Adrenal gland (tissue), 9 donors: ENCODE measurements at regions not wholly inside any gene's neighbourhood (a gene's known extent, or its start where the extent isn't known, plus 50 kb on each side); places are given as distances from the start of the nearest gene placed in this dataset.
"Not testable (repeated sequence)": the region's sequence is repeated elsewhere in the genome, so short reads cannot be mapped to it uniquely, and the experiment has no call there.

Experiments used
- DNase-seq, 7 donors: peaks; one replicate each; pipeline ENCODE4 v3.0.0-alpha.2; 2019 to 2020
- H3K27ac ChIP-seq, 5 donors: fragments of 200-600 bp; sonication (generic) in 4 of 5; 1 replicate in 3 of 5; 2 replicates in 2 of 5; pipeline versions ENCODE4 v1.5.1 to v1.8.0; 2016 to 2020; ENCODE audit warnings: mild to moderate bottlenecking in 1 of 5
- H3K27me3 ChIP-seq: fragments of 200-600 bp; 2 replicates; pipeline ENCODE4 v1.8.0; 2021
- H3K36me3 ChIP-seq, 2 donors: fragments of 200-600 bp; replicated peaks in 1 of 2; 1 replicate in 1 of 2; 2 replicates in 1 of 2; pipeline versions ENCODE4 v1.5.1 to v1.8.0; 2018 to 2022
- H3K4me1 ChIP-seq, 2 donors: fragments of 200-600 bp; replicated peaks in 1 of 2; 1 replicate in 1 of 2; 2 replicates in 1 of 2; pipeline versions ENCODE4 v1.5.1 to v1.8.0; 2018 to 2021
- H3K4me3 ChIP-seq, 4 donors: fragments of 200-600 bp; sonication (generic) in 3 of 4; one replicate each; pipeline ENCODE4 v1.5.1; 2016 to 2018
- H3K9me3 ChIP-seq, 3 donors: fragments of 200-600 bp; sonication (generic) in 1 of 3; replicated peaks in 1 of 3; 1 replicate in 2 of 3; 2 replicates in 1 of 3; pipeline versions ENCODE4 v1.5.1 to v1.8.0; 2016 to 2021
- POLR2A ChIP-seq, 2 donors: fragments of 450-650 bp; IDR thresholded peaks; one replicate each; pipeline ENCODE4 v1.6.1; 2017; ENCODE audit warnings: antibody characterized with exemption in 2 of 2, mild to moderate bottlenecking in 2 of 2, moderate library complexity in 1 of 2
- WGBS, 4 donors: extraction: QIAGEN DNeasy Blood & Tissue Kit in 2 of 4; methylation state at CpG; one replicate each; pipeline versions ENCODE4 v1.1.5 to v1.1.7; 2013 to 2017; 5-methylcytosine and 5-hydroxymethylcytosine counted together
- intact Hi-C, 2 donors: fragments of 100-400 bp; cut with DNase I; formaldehyde crosslinking; loops; one replicate each; pipeline versions ENCODE4 v1.14.1 to v1.15.0; 2022 to 2023
- TF ChIP-seq, protein P1 (sequence below), 6 experiments: fragments of 450-650 bp in 4 of 6; fragments of 200-600 bp in 2 of 6; sonication (generic) in 1 of 6; IDR thresholded peaks; 1 replicate in 5 of 6; 2 replicates in 1 of 6; pipeline versions ENCODE4 v1.5.1 to v1.8.0; 2016 to 2021; ENCODE audit warnings: antibody characterized with exemption in 6 of 6, mild to moderate bottlenecking in 2 of 6, moderate library complexity in 1 of 6
- donor health status: healthy with polysubstance abuse.
- donor health status: Bipolar disorder and iron deficiency.
- donor health status: DM: yes; HTN: yes; CAD: no.
- donor health status: DM: no; HTN: no; CAD: no.
- donor health status: DM: no; HTN: no; CAD: no.

DNA sequence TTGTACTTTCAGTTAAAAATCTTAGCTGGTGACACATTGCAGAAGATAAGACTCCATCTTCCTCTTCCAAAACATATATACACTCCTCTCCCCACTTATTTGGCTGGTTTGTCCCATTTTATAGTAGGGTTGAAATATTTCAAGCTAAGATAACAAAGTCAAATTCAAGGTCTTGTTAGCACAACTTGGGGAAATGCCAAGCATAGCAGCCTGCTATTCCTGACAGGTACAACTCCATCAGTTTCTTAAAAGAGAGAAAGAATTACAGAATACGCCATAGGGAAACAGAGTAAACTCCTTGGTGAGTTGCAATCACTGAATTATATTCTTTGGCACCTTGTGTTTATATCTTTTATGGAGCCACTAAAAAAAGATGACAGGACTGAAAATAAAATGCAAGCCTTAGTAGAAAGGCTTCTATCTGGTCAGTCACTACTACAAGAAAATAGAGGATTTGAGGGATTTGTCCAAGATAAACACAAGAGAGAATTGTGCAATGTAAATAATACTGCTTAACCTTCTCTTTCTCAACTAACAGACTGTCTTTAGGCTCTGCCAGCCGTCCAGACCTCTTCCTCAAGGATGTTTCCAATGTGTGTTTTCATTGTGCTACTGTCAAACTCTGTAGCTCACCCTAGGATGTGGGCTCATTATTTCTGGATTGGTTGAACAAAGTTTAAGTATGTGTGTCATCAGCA, 170.3 kb downstream of the VEGFC start:
- H3K36me3 ChIP-seq = no peaks in the 10 kb centered on the region
- no peaks in the 10 kb centered on the region for H3K27me3 ChIP-seq
- H3K4me1 ChIP-seq = peaks cover 4 to 8% of the 10 kb centered on the region in 2 donors
- intact Hi-C loops = no loop called here
- DNase-seq = peak in 4 of 7 donors; percentile 16 to 55 (median 34)
- no peaks in the 10 kb centered on the region for H3K9me3 ChIP-seq
- no peak overlapping the region for H3K27ac ChIP-seq
- no peak overlapping the region for H3K4me3 ChIP-seq
- TF ChIP-seq POLR2A (IDR thresholded peaks at IDR 0.05) = no peak
- TF ChIP-seq, protein P1, sequence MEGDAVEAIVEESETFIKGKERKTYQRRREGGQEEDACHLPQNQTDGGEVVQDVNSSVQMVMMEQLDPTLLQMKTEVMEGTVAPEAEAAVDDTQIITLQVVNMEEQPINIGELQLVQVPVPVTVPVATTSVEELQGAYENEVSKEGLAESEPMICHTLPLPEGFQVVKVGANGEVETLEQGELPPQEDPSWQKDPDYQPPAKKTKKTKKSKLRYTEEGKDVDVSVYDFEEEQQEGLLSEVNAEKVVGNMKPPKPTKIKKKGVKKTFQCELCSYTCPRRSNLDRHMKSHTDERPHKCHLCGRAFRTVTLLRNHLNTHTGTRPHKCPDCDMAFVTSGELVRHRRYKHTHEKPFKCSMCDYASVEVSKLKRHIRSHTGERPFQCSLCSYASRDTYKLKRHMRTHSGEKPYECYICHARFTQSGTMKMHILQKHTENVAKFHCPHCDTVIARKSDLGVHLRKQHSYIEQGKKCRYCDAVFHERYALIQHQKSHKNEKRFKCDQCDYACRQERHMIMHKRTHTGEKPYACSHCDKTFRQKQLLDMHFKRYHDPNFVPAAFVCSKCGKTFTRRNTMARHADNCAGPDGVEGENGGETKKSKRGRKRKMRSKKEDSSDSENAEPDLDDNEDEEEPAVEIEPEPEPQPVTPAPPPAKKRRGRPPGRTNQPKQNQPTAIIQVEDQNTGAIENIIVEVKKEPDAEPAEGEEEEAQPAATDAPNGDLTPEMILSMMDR (IDR thresholded peaks at IDR 0.05) = no peak
- WGBS, 4 donors = 17 to 27% (median 21%) methylated on average over 2 of the region's 2 CpGs

DNA sequence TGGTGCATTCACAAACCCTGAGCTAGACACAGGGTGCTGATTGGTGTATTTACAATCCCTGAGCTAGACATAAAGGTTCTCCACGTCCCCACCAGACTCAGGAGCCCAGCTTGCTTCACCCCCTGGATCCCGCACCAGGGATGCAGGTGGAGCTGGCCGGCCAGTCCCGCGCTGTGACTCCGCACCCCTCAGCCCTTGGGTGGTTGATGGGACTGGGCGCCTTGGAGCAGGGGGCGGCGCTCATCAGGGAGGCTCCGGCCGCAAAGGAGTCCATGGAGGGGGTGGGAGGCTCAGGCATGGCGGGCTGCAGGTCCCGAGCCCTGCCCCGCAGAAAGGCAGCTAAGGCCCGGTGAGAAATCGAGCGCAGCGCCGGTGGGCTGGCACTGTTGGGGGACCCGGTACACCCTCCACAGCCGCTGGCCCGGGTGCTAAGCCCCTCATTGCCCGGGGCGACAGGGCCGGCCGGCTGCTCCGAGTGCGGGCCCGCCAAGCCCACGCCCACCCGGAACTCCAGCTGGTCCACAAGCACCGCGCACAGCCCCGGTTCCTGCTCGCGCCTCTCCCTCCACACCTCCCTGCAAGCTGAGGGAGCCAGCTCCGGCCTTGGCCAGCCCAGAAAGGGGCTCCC, 167.6 kb downstream of the VEGFC start:
- H3K27me3 ChIP-seq, H3K36me3 ChIP-seq, H3K27ac ChIP-seq, H3K4me3 ChIP-seq, intact Hi-C loops, H3K9me3 ChIP-seq, DNase-seq, H3K4me1 ChIP-seq: not testable (repeated sequence)
- 84 to 97% (median 96%) methylated on average over 4 to 37 of the region's 37 CpGs for WGBS, 4 donors

DNA sequence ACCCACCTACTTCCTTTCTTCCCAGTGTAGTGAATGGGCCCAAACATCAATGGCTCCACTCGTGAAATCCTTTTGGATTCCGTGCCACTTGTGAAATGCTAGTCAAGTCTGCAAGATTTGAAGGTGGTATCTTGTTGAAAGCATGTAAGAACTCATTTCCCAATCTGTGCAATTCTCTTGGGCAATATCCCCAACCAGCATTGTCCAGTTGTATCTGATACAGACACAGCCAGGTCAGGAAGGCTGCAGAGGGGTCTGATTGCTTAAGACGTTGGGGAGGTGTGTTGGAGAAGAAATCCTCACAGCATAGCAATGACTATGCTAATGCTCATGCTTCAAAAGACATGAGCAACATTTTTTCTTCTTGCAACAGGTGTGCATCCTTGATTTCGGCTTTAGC, 164.8 kb downstream of the VEGFC start:
- DNase-seq = no peak
- 73 to 80% (median 79%) methylated on average over 4 of the region's 4 CpGs for WGBS, 4 donors
- TF ChIP-seq, protein P1 (IDR thresholded peaks at IDR 0.05) = no peak
- no peak for TF ChIP-seq POLR2A (IDR thresholded peaks at IDR 0.05)
- no peaks in the 10 kb centered on the region for H3K27me3 ChIP-seq
- intact Hi-C loops = no loop called here
- no peak overlapping the region for H3K27ac ChIP-seq
- H3K36me3 ChIP-seq = no peaks in the 10 kb centered on the region
- H3K4me3 ChIP-seq = no peak overlapping the region
- peaks cover 0 to under 1% of the 10 kb centered on the region in 2 donors for H3K4me1 ChIP-seq
- H3K9me3 ChIP-seq = no peaks in the 10 kb centered on the region

DNA sequence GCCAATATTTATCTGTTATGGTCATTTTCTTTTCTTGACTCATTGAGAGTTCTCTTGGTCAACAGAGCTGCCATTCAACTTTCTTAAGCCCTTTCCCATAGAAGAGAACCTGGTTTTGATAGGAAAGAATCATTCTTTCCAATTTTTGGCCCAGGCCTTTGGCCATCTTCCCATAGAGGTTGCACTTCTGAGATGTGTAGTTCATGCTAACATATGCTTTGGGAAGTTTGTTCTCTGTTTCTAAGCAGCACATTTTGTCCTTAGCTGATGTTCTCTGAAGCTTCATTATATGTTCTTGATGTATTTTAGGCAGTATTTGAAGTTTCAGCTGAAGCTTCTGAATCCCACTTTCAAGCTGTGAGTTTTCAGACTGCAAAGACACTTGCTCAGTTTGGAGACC, 161.1 kb downstream of the VEGFC start:
- no peak for TF ChIP-seq POLR2A (IDR thresholded peaks at IDR 0.05)
- TF ChIP-seq, protein P1 (IDR thresholded peaks at IDR 0.05) = no peak
- intact Hi-C loops = no loop called here
- Histone ChIP-seq H3K4me3 (no peak overlapping the region), H3K27me3 (no peaks in the 10 kb centered on the region), H3K9me3 (no peaks in the 10 kb centered on the region), H3K4me1 (peaks cover 0 to 14% of the 10 kb centered on the region in 2 donors), H3K27ac (no peak overlapping the region), H3K36me3 (no peaks in the 10 kb centered on the region)
- no peak for DNase-seq
